ENCODE measurements at regions not wholly inside any gene's neighbourhood (a gene's known extent, or its start where the extent isn't known, plus 50 kb on each side); places are given as distances from the start of the nearest gene placed in this dataset.
A peak's percentile ranks its signal among the peaks of the same experiment; 100 is the strongest.

DNA sequence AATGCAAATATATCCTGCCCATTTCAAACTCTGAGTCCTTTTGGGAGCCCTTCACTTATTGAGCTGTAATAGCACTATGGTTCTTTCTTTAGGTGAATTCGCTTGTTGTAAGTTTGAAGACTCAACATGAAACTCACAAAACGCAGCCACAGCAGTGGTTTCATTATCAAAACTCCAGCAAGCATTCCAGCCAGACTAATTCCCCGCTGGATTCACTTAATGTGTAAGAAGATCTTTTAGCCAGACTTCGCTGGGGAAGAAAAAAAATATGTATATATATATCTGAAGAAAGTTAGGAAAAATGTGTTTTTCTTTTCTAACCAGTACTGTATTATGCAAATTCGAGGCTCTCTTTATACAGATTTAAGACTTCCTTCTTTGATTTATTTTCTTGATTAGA is 241.1 kb downstream of the WNT5A start:
- no peak for ATAC-seq
- Histone ChIP-seq H3K4me2 (peak overlapping the region; percentile 23; the same call in 1 of the 3 replicates), H3K4me1 (no peaks in the 10 kb centered on the region), H3K9me3 (no peaks in the 10 kb centered on the region), H3K27ac (no peak overlapping the region), H3K4me3 (no peak overlapping the region)
- no peak for FAIRE-seq
- ChIA-PET CTCF (no interaction called here), POLR2A (no interaction called here)
- no peak for DNase-seq (ENCODE audit: low read depth in 1 of 2, low spot score in 1 of 2)
- TF ChIP-seq RCOR1 (IDR thresholded peaks at IDR 0.05; ENCODE audit: low read depth, low read length) = no peak
- TF ChIP-seq NR3C1 (IDR thresholded peaks at IDR 0.05) = no peak
- no peak for TF ChIP-seq BHLHE40 (IDR thresholded peaks at IDR 0.05; ENCODE audit: low read depth, low read length)
- TF ChIP-seq EP300 (IDR thresholded peaks at IDR 0.05) = no peak
- TF ChIP-seq CBX8 (IDR thresholded peaks at IDR 0.05) = no peak
- TF ChIP-seq, protein P1, sequence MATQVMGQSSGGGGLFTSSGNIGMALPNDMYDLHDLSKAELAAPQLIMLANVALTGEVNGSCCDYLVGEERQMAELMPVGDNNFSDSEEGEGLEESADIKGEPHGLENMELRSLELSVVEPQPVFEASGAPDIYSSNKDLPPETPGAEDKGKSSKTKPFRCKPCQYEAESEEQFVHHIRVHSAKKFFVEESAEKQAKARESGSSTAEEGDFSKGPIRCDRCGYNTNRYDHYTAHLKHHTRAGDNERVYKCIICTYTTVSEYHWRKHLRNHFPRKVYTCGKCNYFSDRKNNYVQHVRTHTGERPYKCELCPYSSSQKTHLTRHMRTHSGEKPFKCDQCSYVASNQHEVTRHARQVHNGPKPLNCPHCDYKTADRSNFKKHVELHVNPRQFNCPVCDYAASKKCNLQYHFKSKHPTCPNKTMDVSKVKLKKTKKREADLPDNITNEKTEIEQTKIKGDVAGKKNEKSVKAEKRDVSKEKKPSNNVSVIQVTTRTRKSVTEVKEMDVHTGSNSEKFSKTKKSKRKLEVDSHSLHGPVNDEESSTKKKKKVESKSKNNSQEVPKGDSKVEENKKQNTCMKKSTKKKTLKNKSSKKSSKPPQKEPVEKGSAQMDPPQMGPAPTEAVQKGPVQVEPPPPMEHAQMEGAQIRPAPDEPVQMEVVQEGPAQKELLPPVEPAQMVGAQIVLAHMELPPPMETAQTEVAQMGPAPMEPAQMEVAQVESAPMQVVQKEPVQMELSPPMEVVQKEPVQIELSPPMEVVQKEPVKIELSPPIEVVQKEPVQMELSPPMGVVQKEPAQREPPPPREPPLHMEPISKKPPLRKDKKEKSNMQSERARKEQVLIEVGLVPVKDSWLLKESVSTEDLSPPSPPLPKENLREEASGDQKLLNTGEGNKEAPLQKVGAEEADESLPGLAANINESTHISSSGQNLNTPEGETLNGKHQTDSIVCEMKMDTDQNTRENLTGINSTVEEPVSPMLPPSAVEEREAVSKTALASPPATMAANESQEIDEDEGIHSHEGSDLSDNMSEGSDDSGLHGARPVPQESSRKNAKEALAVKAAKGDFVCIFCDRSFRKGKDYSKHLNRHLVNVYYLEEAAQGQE (IDR thresholded peaks at IDR 0.05) = no peak
- no peak for TF ChIP-seq JUNB (IDR thresholded peaks at IDR 0.05)
- TF ChIP-seq HDAC2 (IDR thresholded peaks at IDR 0.05) = no peak
- 0% methylated on average over 5 of the region's 5 CpGs for WGBS (ENCODE audit: missing lambda C conversion rate)

GRCh38 chr3:55245351-55245750 is 241.8 kb downstream of the WNT5A start:
- no peaks in the 10 kb centered on the region for H3K9me3 ChIP-seq
- CTCF ChIA-PET = no interaction called here
- H3K27ac ChIP-seq = no peak overlapping the region
- ATAC-seq (no peak), DNase-seq (ENCODE audit: low read depth in 1 of 2, low spot score in 1 of 2) (no peak), FAIRE-seq (no peak)
- H3K4me1 ChIP-seq = no peaks in the 10 kb centered on the region
- WGBS (ENCODE audit: missing lambda C conversion rate) = 0% methylated on average over 1 of the region's 2 CpGs
- POLR2A ChIA-PET = no interaction called here
- no peak overlapping the region for H3K4me3 ChIP-seq
- TF ChIP-seq BCL3 (IDR thresholded peaks at IDR 0.05) = no peak
- TF ChIP-seq HOXA7 (CRISPR knock-in tag; IDR thresholded peaks at IDR 0.05) = no peak
- no peak for TF ChIP-seq MAFK (IDR thresholded peaks at IDR 0.05; ENCODE audit: partially characterized antibody)
- TF ChIP-seq PBX3 (IDR thresholded peaks at IDR 0.05) = no peak
- TF ChIP-seq, protein P2, sequence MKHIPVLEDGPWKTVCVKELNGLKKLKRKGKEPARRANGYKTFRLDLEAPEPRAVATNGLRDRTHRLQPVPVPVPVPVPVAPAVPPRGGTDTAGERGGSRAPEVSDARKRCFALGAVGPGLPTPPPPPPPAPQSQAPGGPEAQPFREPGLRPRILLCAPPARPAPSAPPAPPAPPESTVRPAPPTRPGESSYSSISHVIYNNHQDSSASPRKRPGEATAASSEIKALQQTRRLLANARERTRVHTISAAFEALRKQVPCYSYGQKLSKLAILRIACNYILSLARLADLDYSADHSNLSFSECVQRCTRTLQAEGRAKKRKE (CRISPR knock-in tag; IDR thresholded peaks at IDR 0.05; ENCODE audit: low read depth) = no peak
- TF ChIP-seq NR3C1 (IDR thresholded peaks at IDR 0.05) = no peak
- TF ChIP-seq HES2 (IDR thresholded peaks at IDR 0.05) = no peak
- TF ChIP-seq NFE2L2 (conservative IDR thresholded peaks at IDR 0.05; ENCODE audit: low read length) = no peak
- TF ChIP-seq, protein P3, sequence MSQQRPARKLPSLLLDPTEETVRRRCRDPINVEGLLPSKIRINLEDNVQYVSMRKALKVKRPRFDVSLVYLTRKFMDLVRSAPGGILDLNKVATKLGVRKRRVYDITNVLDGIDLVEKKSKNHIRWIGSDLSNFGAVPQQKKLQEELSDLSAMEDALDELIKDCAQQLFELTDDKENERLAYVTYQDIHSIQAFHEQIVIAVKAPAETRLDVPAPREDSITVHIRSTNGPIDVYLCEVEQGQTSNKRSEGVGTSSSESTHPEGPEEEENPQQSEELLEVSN (IDR thresholded peaks at IDR 0.05; ENCODE audit: borderline replicate concordance, low read depth) = no peak
- no peak for TF ChIP-seq EHMT2 (IDR thresholded peaks at IDR 0.05; ENCODE audit: low read depth)
- TF ChIP-seq MYC (IDR thresholded peaks at IDR 0.05; ENCODE audit: borderline replicate concordance, low read length) = no peak
- no peak for TF ChIP-seq RFX5 (IDR thresholded peaks at IDR 0.05)
- no peak for TF ChIP-seq CHD2 (IDR thresholded peaks at IDR 0.05; ENCODE audit: low read length, partially characterized antibody)
- no peak for TF ChIP-seq MAZ (IDR thresholded peaks at IDR 0.05; ENCODE audit: borderline replicate concordance, low read depth, low read length)
- TF ChIP-seq FOSB (CRISPR knock-in tag; IDR thresholded peaks at IDR 0.05) = no peak
- TF ChIP-seq POLR2AphosphoS2 (conservative IDR thresholded peaks at IDR 0.05; ENCODE audit: low read length) = no peak
- no peak overlapping the region for H3K4me2 ChIP-seq
